ENCODE measurements at regions not wholly inside any gene's neighbourhood (a gene's known extent, or its start where the extent isn't known, plus 50 kb on each side); places are given as distances from the start of the nearest gene placed in this dataset.

DNA sequence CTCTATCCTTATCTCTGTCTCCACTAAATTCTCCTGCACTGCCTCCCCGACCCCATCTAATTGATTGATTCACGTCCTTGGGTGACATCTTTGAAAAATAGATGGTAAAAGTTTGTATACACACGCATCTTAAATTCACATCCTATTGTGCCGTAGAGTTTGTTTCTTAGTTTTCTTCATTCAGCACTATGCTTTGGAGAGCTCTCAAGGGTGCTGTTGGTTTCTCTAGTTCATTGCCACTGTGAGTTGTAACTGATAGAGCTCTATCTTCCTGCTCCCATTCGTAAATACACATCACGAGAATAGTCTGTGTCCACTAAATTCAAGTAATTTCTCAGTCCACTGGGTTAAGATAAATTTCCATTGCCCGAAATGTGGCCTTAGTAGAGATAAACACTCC lies 1537.4 kb downstream of the AACS start:
- Histone ChIP-seq H3K9me3 (ENCODE audit: control insufficient read depth, insufficient read depth, low read length) (no peaks in the 10 kb centered on the region; the same call in 1 of the 2 replicates), H3K36me3 (ENCODE audit: insufficient read depth, low read length) (no peaks in the 10 kb centered on the region), H3K4me1 (ENCODE audit: insufficient read depth, low read length) (no peaks in the 10 kb centered on the region), H3K9ac (ENCODE audit: low read depth, low read length) (no peak overlapping the region)

DNA sequence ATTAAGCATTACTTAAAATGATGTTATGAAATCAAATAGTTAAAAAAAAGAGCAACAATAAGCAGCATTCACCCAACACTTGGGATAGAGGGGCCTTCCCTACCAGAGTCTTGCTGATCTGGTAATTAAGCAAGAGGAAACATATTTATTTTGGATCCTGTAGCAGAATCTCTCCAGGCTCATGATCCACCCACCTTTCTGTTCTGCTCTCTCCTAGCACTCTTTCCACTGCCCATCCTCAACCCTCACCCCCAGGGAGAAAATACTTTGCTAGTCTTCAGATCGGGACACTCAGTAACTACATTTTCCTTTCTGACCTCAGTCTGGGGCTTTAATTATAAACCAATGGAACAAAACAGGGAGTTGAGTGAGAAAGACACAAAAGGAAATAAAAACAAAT lies 1541.9 kb downstream of the AACS start:
- Histone ChIP-seq H3K36me3 (ENCODE audit: insufficient read depth, low read length) (no peaks in the 10 kb centered on the region), H3K9ac (ENCODE audit: low read depth, low read length) (no peak overlapping the region), H3K9me3 (ENCODE audit: control insufficient read depth, insufficient read depth, low read length) (no peaks in the 10 kb centered on the region), H3K4me1 (ENCODE audit: insufficient read depth, low read length) (no peaks in the 10 kb centered on the region)

DNA sequence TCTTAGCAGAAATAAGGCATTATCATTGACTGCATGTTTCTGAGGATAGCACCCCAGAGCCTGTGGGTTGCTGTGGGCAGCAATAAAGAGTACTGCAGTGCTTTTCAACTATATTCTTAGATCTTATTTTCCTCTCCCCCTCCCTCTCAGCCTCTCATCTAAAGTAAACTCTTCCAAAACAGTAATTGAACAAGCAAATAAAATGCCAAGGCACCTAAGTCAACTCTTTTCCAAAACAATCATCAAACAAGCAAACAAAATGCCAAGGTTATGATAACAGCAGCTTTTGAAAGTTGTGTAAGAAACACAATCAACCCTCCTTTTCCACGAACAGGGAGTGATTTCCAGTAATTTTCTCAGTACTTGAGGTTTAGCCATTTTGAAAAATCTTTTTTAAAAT lies 1542.6 kb downstream of the AACS start:
- H3K4me1 ChIP-seq (ENCODE audit: insufficient read depth, low read length): no peaks in the 10 kb centered on the region
- H3K9me3 ChIP-seq (ENCODE audit: control insufficient read depth, insufficient read depth, low read length): no peaks in the 10 kb centered on the region
- no peaks in the 10 kb centered on the region for H3K36me3 ChIP-seq (ENCODE audit: insufficient read depth, low read length)
- H3K9ac ChIP-seq (ENCODE audit: low read depth, low read length): no peak overlapping the region

DNA sequence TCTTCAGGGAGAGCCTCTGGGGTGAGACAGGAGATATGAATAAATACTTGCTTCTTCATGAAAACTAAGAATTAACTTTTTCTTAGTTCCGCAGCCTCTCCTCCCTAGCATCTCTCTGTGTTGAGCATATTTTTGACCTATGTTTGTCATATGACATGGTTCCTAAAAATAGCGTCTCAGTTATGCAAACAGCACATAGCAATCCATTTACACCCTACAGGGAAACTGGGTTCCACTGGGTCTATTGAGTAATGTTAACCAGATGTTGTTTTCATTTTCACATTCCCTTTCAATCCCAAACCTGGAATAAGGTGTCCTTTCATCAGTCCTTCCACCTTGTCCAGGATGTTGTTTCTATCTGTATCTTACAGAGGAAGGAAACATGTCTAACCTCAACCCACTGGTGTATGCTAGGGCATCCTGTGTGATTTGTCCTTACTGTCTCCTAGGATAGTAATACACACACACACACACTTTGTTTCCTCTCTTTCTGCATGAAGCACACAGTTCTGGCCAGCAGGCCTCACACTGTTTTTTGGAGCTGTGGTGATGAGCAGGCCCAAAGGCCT lies 1543.5 kb downstream of the AACS start:
- Histone ChIP-seq H3K4me1 (ENCODE audit: insufficient read depth, low read length) (no peaks in the 10 kb centered on the region), H3K9ac (ENCODE audit: low read depth, low read length) (no peak overlapping the region), H3K36me3 (ENCODE audit: insufficient read depth, low read length) (no peaks in the 10 kb centered on the region), H3K9me3 (ENCODE audit: control insufficient read depth, insufficient read depth, low read length) (peaks cover 4% of the 10 kb centered on the region; the same call in 1 of the 2 replicates)

DNA sequence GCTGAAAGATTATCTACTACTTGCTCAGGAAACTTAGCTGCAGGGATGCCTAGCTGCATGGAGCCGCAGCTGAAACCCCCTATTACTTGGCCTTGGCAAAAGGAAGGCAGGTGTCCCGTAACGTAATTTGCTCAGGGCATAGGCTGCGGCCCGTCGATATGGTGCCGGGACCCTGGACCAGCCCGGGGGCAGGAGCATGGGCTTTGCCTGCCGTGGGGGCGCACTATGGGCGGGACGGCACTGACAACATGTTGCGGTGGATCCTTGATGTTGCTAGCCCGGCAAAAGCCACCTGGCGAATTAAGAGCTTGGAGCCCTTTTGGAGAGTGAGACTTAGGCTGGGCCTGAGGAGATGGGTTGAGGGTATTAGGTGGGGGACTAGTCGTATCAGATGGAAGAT lies 1551.2 kb downstream of the AACS start:
- H3K9me3 ChIP-seq (ENCODE audit: control insufficient read depth, insufficient read depth, low read length): peaks cover 4% of the 10 kb centered on the region; the same call in 1 of the 2 replicates
- H3K36me3 ChIP-seq (ENCODE audit: insufficient read depth, low read length): no peaks in the 10 kb centered on the region
- H3K4me1 ChIP-seq (ENCODE audit: insufficient read depth, low read length): no peaks in the 10 kb centered on the region
- no peak overlapping the region for H3K9ac ChIP-seq (ENCODE audit: low read depth, low read length)

DNA sequence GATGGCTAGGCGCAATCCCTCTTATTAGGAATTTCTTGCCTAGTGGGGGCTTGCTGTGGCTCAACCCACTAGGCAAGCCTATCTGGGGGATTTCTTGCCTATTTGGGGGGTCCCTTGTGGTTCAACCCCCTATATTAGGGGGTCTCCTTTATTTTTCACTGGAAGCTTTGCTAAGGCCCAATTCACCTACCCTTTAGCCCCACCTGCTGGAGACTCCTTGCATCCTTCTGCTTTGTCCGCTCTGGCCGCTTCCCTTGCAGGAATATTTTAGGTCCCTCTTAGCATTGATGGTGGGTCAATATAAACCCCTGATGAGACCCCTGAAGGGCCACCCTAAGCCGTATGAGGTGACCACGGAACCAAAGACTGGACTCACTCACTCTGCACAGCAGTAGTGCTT lies 1552.1 kb downstream of the AACS start:
- no peaks in the 10 kb centered on the region for H3K36me3 ChIP-seq (ENCODE audit: insufficient read depth, low read length)
- H3K9ac ChIP-seq (ENCODE audit: low read depth, low read length): no peak overlapping the region
- peaks cover 4% of the 10 kb centered on the region; the same call in 1 of the 2 replicates for H3K9me3 ChIP-seq (ENCODE audit: control insufficient read depth, insufficient read depth, low read length)
- H3K4me1 ChIP-seq (ENCODE audit: insufficient read depth, low read length): no peaks in the 10 kb centered on the region

DNA sequence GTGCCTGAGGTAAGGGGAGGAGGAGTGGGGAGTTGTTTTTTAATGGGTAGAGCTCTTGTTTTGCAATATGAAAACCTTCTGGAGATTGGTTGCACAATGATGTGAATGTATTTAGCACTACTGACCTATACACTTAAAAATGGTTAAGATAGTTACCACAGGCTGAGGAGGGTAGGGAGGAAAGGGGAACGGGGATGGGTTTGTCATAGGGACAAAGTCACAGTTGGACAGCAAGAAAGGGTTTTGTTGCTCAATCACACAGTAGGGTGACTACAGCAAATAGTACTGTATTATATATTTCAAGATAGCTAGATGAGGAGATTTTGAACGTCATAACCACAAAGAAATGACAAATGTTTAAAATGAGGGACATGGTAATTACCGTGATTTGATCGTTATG lies 1562.4 kb downstream of the AACS start:
- H3K9me3 ChIP-seq (ENCODE audit: control insufficient read depth, insufficient read depth, low read length): no peaks in the 10 kb centered on the region
- H3K36me3 ChIP-seq (ENCODE audit: insufficient read depth, low read length): no peaks in the 10 kb centered on the region
- H3K9ac ChIP-seq (ENCODE audit: low read depth, low read length): no peak overlapping the region
- H3K4me1 ChIP-seq (ENCODE audit: insufficient read depth, low read length): no peaks in the 10 kb centered on the region

DNA sequence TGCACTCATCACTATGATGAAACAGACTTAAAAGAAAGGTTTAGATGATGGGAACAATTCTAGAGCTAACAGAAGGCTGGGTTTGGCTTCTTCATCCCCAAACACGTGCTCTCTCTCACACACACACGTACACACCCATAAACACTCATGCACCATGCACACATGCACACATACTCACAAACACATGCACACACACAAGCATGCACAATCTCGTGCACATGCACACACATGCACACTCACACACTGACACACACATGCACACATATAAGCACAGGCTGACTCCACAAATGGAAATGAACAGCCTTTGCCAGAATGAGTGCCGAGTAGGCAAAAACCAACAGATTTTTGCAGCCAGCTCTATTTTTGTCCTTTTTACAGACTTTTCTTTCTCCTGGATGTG lies 1571.6 kb downstream of the AACS start:
- Histone ChIP-seq H3K4me1 (ENCODE audit: insufficient read depth, low read length) (no peaks in the 10 kb centered on the region), H3K9ac (ENCODE audit: low read depth, low read length) (no peak overlapping the region), H3K36me3 (ENCODE audit: insufficient read depth, low read length) (no peaks in the 10 kb centered on the region), H3K9me3 (ENCODE audit: control insufficient read depth, insufficient read depth, low read length) (no peaks in the 10 kb centered on the region)

DNA sequence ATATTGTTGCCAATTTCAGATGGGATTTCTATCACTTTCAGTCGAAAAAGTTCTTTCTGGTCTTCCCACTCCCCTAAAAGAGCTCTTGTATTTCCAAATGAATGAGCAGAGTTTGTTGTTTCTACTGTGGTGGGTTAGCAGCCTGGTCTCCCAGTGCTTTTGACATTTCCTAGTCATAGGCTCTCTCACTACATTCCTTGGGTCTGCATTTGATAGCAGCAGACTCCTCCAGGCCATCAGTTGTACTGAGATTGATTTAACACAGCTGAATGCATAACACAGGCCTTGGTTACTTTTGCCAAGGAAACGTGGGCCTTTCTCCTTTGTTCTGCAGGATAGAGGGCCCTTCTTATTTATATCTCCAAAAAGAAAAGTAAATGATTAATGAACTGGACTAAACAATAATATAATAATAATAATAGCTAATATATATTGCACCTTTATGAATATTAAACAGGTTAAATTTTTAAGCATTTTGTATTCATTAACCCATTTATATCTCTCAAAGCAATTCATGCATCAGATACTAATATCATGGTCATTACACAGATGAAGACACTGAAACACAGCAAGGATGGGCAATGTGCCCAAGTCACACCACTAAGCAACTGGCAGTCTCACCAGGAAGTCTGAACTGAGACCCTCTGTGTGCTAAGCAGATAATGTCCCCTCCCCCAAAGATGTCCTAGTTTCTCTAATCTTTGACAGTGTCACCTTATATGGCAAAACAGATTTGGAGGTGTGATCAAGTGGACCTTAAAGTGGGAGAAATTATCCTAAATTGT lies 1579.2 kb downstream of the AACS start:
- no peak overlapping the region for H3K9ac ChIP-seq (ENCODE audit: low read depth, low read length)
- no peaks in the 10 kb centered on the region for H3K9me3 ChIP-seq (ENCODE audit: control insufficient read depth, insufficient read depth, low read length)
- H3K4me1 ChIP-seq (ENCODE audit: insufficient read depth, low read length): no peaks in the 10 kb centered on the region
- no peaks in the 10 kb centered on the region for H3K36me3 ChIP-seq (ENCODE audit: insufficient read depth, low read length)

DNA sequence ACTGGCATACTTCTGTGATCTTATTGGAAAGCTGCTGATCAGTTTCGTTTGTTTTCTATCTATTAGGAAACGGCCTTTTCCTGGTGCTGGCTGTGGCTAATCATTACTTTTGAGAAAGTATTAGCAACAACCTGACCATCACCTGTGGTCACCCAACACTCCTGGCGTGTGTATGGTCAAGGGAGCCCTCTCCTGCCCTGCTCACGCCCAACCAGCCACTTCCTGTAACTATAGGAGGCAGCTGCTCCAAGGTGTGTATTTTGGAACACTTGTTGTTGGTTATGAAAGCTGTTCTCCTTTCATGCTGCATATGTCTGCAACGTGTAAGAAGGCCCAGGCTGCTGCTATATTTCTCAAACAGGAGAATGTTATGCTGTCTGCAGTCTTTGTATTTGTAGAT lies 1582.8 kb downstream of the AACS start:
- Histone ChIP-seq H3K9me3 (ENCODE audit: control insufficient read depth, insufficient read depth, low read length) (no peaks in the 10 kb centered on the region), H3K9ac (ENCODE audit: low read depth, low read length) (no peak overlapping the region), H3K36me3 (ENCODE audit: insufficient read depth, low read length) (no peaks in the 10 kb centered on the region), H3K4me1 (ENCODE audit: insufficient read depth, low read length) (no peaks in the 10 kb centered on the region)

DNA sequence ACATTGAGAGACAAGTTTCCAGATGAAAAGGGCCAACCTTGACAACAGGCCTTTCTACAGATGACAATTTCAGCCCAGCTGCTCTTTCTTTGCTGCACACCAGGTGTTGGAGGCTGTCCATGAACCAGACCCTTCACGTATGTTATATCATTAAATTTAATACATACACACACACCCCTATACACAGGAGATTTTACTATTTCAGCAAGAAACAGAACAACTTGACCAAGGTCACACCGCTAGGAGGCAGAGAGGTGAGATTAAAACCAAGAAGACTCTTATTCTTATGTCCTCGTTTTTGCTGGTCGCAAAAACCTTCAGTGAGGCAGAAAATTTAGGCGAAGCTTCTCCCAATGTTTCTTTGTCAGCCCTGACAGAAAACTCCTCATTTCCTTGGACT lies 1585.9 kb downstream of the AACS start:
- Histone ChIP-seq H3K36me3 (ENCODE audit: insufficient read depth, low read length) (no peaks in the 10 kb centered on the region), H3K4me1 (ENCODE audit: insufficient read depth, low read length) (no peaks in the 10 kb centered on the region), H3K9ac (ENCODE audit: low read depth, low read length) (no peak overlapping the region), H3K9me3 (ENCODE audit: control insufficient read depth, insufficient read depth, low read length) (no peaks in the 10 kb centered on the region)

DNA sequence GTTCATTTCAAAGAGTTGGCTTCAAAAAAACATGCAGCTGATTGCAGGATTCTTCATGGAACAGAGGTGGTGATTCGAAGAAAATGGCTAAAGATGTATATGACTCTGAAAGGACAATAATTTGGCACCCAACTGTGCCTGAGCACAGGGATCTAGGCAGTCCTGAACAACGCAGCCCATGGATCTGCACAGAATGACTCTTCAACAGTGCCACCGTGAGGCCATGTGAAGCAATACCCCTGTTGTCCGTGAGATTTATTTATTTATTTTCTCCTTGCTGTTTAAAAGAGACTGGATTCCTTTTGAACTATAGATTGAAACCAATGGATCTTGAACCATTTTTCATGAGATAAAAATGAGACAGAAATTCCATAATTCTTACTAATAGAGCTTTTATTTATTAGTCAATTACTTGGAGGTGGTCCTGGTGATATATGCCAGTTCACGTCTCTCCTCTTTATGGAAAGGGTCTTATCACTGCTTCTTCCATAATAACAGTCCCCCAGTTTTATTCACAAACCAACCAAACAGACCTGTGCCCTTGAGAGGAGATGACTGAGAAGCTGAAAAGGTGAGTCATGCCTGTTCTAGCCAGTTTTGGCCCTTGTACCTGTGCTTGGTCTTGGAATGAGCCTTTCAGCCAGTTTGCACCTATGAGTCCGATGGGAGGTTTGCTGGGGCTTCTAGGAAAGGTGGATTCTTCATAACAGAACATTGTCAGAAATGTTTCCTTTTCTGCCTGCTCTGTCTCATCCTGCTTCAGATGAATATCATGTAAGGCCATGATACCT lies 1598.3 kb downstream of the AACS start:
- Histone ChIP-seq H3K9me3 (ENCODE audit: control insufficient read depth, insufficient read depth, low read length) (no peaks in the 10 kb centered on the region), H3K4me1 (ENCODE audit: insufficient read depth, low read length) (no peaks in the 10 kb centered on the region), H3K36me3 (ENCODE audit: insufficient read depth, low read length) (no peaks in the 10 kb centered on the region), H3K9ac (ENCODE audit: low read depth, low read length) (no peak overlapping the region)

DNA sequence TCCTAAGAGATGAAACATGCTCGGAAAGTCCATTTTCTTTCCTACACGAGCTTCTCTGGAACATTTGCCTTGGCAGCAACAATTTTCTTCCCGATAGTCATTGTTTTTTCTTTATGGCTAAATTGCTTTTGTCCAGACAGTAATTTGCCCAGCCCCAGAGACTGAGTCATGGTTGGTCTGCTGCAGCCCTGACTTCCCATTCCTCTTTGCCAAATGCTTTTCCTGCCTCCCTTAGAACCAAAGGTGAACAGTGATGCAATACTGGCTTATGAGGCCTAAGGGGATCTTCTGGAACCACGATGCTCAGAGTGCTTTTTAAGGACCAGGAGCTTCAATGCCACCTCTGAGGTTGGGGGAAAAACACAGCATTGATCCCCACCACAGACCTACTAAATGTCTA lies 1599.6 kb upstream of the TMEM132C start:
- no peaks in the 10 kb centered on the region for H3K36me3 ChIP-seq (ENCODE audit: insufficient read depth, low read length)

DNA sequence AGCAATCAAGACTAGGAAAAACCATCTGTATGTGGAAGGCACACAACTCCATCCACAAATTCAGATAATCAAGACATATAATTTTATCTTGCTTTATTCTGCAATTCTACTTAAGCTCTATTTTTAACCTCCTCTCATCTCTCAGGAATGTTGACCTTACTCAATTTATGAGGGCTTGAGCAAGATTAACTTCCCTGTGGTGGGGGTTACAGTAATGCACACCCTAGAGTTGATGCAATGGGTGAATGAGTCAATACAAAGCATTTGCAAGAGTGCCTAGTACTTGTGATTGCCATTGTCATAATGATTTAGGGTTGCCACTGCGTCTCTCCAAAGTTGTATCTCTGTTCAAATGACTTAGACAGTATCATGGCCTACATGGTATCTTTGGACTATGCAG lies 1598.4 kb upstream of the TMEM132C start:
- no peaks in the 10 kb centered on the region for H3K4me1 ChIP-seq (ENCODE audit: insufficient read depth, low read length)
- H3K9ac ChIP-seq (ENCODE audit: low read depth, low read length): no peak overlapping the region
- H3K36me3 ChIP-seq (ENCODE audit: insufficient read depth, low read length): no peaks in the 10 kb centered on the region
- H3K9me3 ChIP-seq (ENCODE audit: control insufficient read depth, insufficient read depth, low read length): no peaks in the 10 kb centered on the region

More for the DNA sequence above, 1599.6 kb upstream of the TMEM132C start:
- no peak overlapping the region for H3K9ac ChIP-seq (ENCODE audit: low read depth, low read length)
- H3K4me1 ChIP-seq (ENCODE audit: insufficient read depth, low read length): no peaks in the 10 kb centered on the region
- H3K9me3 ChIP-seq (ENCODE audit: control insufficient read depth, insufficient read depth, low read length): no peaks in the 10 kb centered on the region

DNA sequence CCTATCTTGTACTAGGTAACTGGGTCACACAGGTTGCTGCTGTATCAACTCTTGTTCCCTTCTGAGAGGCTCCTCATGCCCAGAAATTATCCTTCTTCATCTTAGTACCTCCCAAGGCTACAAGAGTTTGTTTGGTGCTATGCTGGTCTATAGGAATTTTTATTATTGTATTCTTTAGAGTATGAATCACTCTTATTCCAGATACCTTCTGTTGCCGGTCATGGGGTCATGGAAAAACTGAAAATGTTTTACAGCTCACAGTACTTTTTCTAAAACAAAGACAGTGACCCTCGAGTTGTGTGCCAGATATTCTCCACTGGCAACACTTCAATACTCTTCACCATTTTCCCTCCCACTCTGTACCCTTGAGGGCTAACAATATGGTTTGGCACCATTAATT lies 1598.0 kb upstream of the TMEM132C start:
- Histone ChIP-seq H3K9me3 (ENCODE audit: control insufficient read depth, insufficient read depth, low read length) (no peaks in the 10 kb centered on the region), H3K36me3 (ENCODE audit: insufficient read depth, low read length) (no peaks in the 10 kb centered on the region), H3K9ac (ENCODE audit: low read depth, low read length) (no peak overlapping the region), H3K4me1 (ENCODE audit: insufficient read depth, low read length) (no peaks in the 10 kb centered on the region)

Data from ES-I3 (cell line).